WERI-Rb-1 (cell line): ENCODE measurements at regions not wholly inside any gene's neighbourhood (a gene's known extent, or its start where the extent isn't known, plus 50 kb on each side); places are given as distances from the start of the nearest gene placed in this dataset.

Experiments
- DNase-seq: peaks from one replicate; pipeline ENCODE4 v3.0.0-alpha.2; 2020
- H3K27ac ChIP-seq: fragments of 250-450 bp; sonication (Bioruptor Pico); 2 replicates; pipeline ENCODE4 v1.5.1; 2020; ENCODE audit warnings: mild to moderate bottlenecking, moderate library complexity
- H3K27me3 ChIP-seq: fragments of 250-450 bp; sonication (Bioruptor Pico); 2 replicates; pipeline ENCODE4 v1.5.1; 2021; ENCODE audit warnings: mild to moderate bottlenecking, low read depth, moderate library complexity; ENCODE audit not compliant: insufficient read depth, severe bottlenecking
- H3K36me3 ChIP-seq: fragments of 250-450 bp; sonication (Bioruptor Pico); 2 replicates; pipeline ENCODE4 v1.5.1; 2020; ENCODE audit warnings: mild to moderate bottlenecking, moderate library complexity
- H3K4me3 ChIP-seq: 2 replicates; pipeline ENCODE4 v1.5.1; 2011; ENCODE audit warnings: low read depth, mild to moderate bottlenecking, control low read depth, low read length
- H3K9me3 ChIP-seq: fragments of 250-450 bp; sonication (Bioruptor Pico); 2 replicates; pipeline ENCODE4 v1.5.1; 2021; ENCODE audit warnings: mild to moderate bottlenecking, moderate library complexity; ENCODE audit not compliant: severe bottlenecking
- TF ChIP-seq, protein P1 (sequence below): IDR thresholded peaks from 2 replicates; pipeline ENCODE4 v1.5.1; 2011; ENCODE audit warnings: low read depth, mild to moderate bottlenecking, control low read depth, inconsistent platforms, low read length

DNA sequence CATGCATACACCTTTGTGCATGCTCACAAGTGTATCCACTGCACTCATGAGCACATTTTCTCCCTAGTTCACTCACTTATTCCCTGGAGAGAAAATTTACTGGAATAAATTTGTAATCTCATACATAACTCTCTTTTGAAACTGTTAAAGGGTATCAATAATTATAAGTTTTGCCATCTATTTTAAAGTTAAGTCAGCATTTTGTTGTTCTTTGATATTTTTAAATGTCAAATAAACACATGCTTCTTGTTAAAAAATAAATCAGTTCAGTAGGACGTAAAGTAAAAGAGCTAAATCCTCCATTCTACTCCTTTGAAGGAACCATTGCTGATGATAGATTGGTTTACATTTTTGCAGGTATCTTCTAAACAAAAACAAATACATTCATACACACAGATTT is 522.1 kb downstream of the NR4A2 start:
- no peak for DNase-seq
- TF ChIP-seq, protein P1, sequence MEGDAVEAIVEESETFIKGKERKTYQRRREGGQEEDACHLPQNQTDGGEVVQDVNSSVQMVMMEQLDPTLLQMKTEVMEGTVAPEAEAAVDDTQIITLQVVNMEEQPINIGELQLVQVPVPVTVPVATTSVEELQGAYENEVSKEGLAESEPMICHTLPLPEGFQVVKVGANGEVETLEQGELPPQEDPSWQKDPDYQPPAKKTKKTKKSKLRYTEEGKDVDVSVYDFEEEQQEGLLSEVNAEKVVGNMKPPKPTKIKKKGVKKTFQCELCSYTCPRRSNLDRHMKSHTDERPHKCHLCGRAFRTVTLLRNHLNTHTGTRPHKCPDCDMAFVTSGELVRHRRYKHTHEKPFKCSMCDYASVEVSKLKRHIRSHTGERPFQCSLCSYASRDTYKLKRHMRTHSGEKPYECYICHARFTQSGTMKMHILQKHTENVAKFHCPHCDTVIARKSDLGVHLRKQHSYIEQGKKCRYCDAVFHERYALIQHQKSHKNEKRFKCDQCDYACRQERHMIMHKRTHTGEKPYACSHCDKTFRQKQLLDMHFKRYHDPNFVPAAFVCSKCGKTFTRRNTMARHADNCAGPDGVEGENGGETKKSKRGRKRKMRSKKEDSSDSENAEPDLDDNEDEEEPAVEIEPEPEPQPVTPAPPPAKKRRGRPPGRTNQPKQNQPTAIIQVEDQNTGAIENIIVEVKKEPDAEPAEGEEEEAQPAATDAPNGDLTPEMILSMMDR: no peak
- Histone ChIP-seq H3K27ac (no peak overlapping the region), H3K27me3 (no peaks in the 10 kb centered on the region), H3K9me3 (no peaks in the 10 kb centered on the region), H3K4me3 (no peak overlapping the region), H3K36me3 (no peaks in the 10 kb centered on the region)

DNA sequence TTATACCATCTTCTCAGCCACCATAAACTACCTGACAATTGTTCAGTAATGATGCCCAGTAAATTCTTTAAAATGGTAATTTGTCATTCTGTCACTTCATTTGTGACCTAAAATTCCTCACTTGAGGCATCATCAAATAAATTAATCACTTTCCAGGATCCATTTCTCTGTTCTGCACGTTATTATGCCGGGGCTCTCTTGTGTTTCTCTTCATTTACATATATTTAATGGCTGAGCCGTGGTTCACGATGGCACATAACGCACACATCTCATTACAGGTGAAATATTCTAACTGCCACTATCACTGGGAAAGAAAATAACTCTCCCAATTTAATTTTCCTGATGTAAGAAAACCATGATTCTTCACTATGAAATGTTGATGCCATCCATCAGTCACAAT is 529.6 kb downstream of the NR4A2 start:
- no peak overlapping the region for H3K4me3 ChIP-seq
- no peaks in the 10 kb centered on the region for H3K27me3 ChIP-seq
- TF ChIP-seq, protein P1: no peak
- no peaks in the 10 kb centered on the region for H3K36me3 ChIP-seq
- DNase-seq: no peak
- H3K9me3 ChIP-seq: no peaks in the 10 kb centered on the region
- no peak overlapping the region for H3K27ac ChIP-seq

DNA sequence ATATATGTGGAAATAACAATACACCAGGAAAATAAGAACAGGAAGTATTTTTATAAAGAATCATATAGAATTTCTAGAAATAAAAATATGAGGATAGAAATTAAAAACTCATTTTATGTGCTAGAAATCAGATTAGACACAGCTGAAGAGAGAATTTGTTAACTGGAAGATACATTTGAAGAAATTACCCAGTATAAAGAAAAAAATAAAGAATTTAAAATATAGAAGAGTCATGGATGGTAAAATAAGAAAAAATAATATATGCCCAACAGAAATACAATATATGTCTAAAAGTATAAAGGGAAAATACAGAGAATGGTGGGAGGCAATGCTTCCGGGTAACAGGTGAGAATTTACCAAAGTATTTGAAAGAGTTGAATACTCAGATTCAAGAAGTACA is 539.9 kb downstream of the NR4A2 start:
- H3K36me3 ChIP-seq: no peaks in the 10 kb centered on the region
- TF ChIP-seq, protein P1: no peak
- H3K4me3 ChIP-seq: no peak overlapping the region
- no peaks in the 10 kb centered on the region for H3K27me3 ChIP-seq
- no peak for DNase-seq
- peaks cover 9% of the 10 kb centered on the region for H3K9me3 ChIP-seq
- H3K27ac ChIP-seq: no peak overlapping the region

DNA sequence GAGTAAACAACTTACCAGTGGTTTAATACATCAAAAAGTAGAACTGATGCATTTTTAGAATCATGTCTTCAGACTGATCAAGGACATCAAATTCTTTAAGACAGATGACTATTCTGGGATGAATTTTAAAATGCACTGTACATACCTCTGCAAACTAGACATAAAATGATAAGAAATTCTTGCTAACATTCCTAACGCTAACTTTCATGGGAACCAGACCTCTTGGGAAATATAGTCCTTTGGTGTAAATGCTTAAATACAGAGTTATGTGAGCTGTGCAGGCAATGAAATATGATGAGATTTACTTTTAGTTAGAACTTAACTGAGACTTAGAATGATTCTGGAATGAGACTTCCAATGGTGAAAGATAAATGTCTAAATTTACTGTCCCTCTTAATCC is 562.0 kb downstream of the NR4A2 start:
- no peak for DNase-seq
- Histone ChIP-seq H3K27ac (no peak overlapping the region), H3K27me3 (no peaks in the 10 kb centered on the region), H3K36me3 (no peaks in the 10 kb centered on the region), H3K9me3 (no peaks in the 10 kb centered on the region), H3K4me3 (no peak overlapping the region)
- TF ChIP-seq, protein P1: no peak

DNA sequence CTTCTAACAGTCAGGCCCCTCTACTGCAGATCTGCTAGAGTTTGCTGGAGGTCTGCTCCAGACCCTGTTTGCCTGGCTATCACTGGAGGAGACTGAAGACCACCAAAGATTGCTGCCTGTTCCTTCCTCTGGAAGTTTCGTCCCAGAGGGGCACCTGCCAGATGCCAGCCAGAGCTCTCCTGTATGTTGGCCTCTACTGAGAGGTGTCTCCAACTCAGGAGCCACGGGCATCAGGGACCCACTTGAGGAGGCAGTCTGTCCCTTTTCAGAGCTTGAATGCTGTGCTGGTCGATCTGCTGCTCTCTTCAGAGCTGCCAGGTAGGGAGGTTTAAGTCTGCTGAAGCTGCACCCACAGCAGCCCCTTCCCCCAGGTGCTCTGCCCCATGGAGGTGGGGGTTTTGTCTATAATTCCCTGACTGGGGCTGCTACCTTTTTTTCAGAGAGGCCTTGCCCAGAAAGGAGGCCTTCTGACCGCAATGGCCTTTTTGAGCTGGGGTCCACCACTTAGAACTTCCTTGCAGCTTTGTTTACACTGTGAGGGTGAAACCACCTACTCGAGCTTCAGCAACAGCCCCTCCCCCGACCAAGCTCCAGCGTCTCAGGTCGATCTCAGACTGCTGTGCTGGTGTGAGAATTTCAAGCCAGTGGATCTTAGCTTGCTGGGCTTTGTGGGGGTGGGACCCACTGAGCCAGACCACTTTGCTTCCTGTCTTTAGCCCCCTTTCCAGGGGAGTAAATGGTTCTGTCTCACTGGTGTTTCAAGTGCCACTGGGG is 566.0 kb downstream of the NR4A2 start:
- no peak for DNase-seq
- no peak overlapping the region for H3K27ac ChIP-seq

More for the DNA sequence above, 566.0 kb downstream of the NR4A2 start:
- no peaks in the 10 kb centered on the region for H3K36me3 ChIP-seq
- no peak overlapping the region for H3K4me3 ChIP-seq
- TF ChIP-seq, protein P1: no peak
- no peaks in the 10 kb centered on the region for H3K27me3 ChIP-seq
- no peaks in the 10 kb centered on the region for H3K9me3 ChIP-seq
